HEK293T (cell line): ENCODE measurements at regions not wholly inside any gene's neighbourhood (a gene's known extent, or its start where the extent isn't known, plus 50 kb on each side); places are given as distances from the start of the nearest gene placed in this dataset.

ENCODE experiments used
- CTCF ChIA-PET: fragments of 350-600 bp; formaldehyde crosslinking; extraction: SDS; loops from one replicate; lab custom pipeline; 2021; ENCODE audit warnings: antibody characterized with exemption, inconsistent platforms; lab: Yijun Ruan, JAX
- POLR2A ChIA-PET: fragments of 350-600 bp; formaldehyde crosslinking; extraction: SDS; loops from one replicate; lab custom pipeline; 2020; ENCODE audit warnings: antibody characterized with exemption, inconsistent platforms; lab: Yijun Ruan, JAX
- DNase-seq: peaks from one replicate; pipeline ENCODE4 v3.0.0; 2012; ENCODE audit warnings: mixed read lengths; ENCODE audit errors: extremely low spot score
- ARNT ChIP-seq: fragments of 450-650 bp; IDR thresholded peaks from 2 replicates; pipeline ENCODE4 v1.6.1; 2017; ENCODE audit warnings: mild to moderate bottlenecking
- BHLHE40 ChIP-seq: fragments of 450-650 bp; IDR thresholded peaks from 2 replicates; pipeline ENCODE4 v1.6.1; 2016; ENCODE audit warnings: mild to moderate bottlenecking, moderate library complexity, borderline replicate concordance
- CTBP1 ChIP-seq: fragments of 450-650 bp; IDR thresholded peaks from 2 replicates; pipeline ENCODE4 v1.6.1; 2016; ENCODE audit warnings: borderline replicate concordance
- ELF4 ChIP-seq: fragments of 450-650 bp; IDR thresholded peaks from 2 replicates; pipeline ENCODE4 v1.6.1; 2017; ENCODE audit warnings: antibody characterized with exemption
- FOXA1 ChIP-seq: fragments of 450-650 bp; IDR thresholded peaks from 2 replicates; pipeline ENCODE4 v1.6.1; 2016; ENCODE audit warnings: mild to moderate bottlenecking
- FOXK2 ChIP-seq: fragments of 450-650 bp; IDR thresholded peaks from 2 replicates; pipeline ENCODE4 v1.6.1; 2016; ENCODE audit warnings: mild to moderate bottlenecking
- FOXM1 ChIP-seq: fragments of 450-650 bp; IDR thresholded peaks from 2 replicates; pipeline ENCODE4 v1.6.1; 2017; ENCODE audit warnings: mild to moderate bottlenecking, borderline replicate concordance
- HDGF ChIP-seq: fragments of 450-650 bp; IDR thresholded peaks from 2 replicates; pipeline ENCODE4 v1.6.1; 2017; ENCODE audit warnings: antibody characterized with exemption, borderline replicate concordance
- L3MBTL2 ChIP-seq: fragments of 450-650 bp; conservative IDR thresholded peaks from 2 replicates; pipeline ENCODE4 v1.6.1; 2016; ENCODE audit warnings: mild to moderate bottlenecking
- LEF1 ChIP-seq: fragments of 450-650 bp; IDR thresholded peaks from 2 replicates; pipeline ENCODE4 v1.6.1; 2017; ENCODE audit warnings: mild to moderate bottlenecking, borderline replicate concordance
- NFRKB ChIP-seq: fragments of 450-650 bp; IDR thresholded peaks from 2 replicates; pipeline ENCODE4 v1.6.1; 2016; ENCODE audit warnings: mild to moderate bottlenecking, moderate library complexity
- SP1 ChIP-seq: fragments of 450-650 bp; IDR thresholded peaks from 2 replicates; pipeline ENCODE4 v1.6.1; 2017
- SUZ12 ChIP-seq: fragments of 450-650 bp; IDR thresholded peaks from 2 replicates; pipeline ENCODE4 v1.6.1; 2016; ENCODE audit warnings: mild to moderate bottlenecking
- TARDBP ChIP-seq: fragments of 450-650 bp; IDR thresholded peaks from 2 replicates; pipeline ENCODE4 v1.6.1; 2016
- ZNF384 ChIP-seq: fragments of 450-650 bp; IDR thresholded peaks from 2 replicates; pipeline ENCODE4 v1.6.1; 2016
- TF ChIP-seq, protein P1 (sequence below): fragments of 450-650 bp; IDR thresholded peaks from 2 replicates; pipeline ENCODE4 v1.6.1; 2016

GRCh38 chr1:175894581-175894980 is 151.2 kb upstream of the TNR start:
- TF ChIP-seq SP1: no peak
- ChIA-PET CTCF (no interaction called here), POLR2A (no interaction called here)
- no peak for DNase-seq

GRCh38 chr1:175893192-175893591 is 149.8 kb upstream of the TNR start:
- TF ChIP-seq BHLHE40 (no peak), L3MBTL2 (no peak), TARDBP (no peak), ELF4 (no peak), LEF1 (no peak), FOXA1 (no peak), ZNF384 (no peak), FOXM1 (no peak), NFRKB (no peak), CTBP1 (no peak), HDGF (no peak), SP1 (no peak), SUZ12 (no peak), ARNT (no peak), FOXK2 (no peak)
- TF ChIP-seq, protein P1, sequence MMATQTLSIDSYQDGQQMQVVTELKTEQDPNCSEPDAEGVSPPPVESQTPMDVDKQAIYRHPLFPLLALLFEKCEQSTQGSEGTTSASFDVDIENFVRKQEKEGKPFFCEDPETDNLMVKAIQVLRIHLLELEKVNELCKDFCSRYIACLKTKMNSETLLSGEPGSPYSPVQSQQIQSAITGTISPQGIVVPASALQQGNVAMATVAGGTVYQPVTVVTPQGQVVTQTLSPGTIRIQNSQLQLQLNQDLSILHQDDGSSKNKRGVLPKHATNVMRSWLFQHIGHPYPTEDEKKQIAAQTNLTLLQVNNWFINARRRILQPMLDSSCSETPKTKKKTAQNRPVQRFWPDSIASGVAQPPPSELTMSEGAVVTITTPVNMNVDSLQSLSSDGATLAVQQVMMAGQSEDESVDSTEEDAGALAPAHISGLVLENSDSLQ: no peak
- ChIA-PET CTCF (no interaction called here), POLR2A (no interaction called here)
- DNase-seq: no peak

DNA sequence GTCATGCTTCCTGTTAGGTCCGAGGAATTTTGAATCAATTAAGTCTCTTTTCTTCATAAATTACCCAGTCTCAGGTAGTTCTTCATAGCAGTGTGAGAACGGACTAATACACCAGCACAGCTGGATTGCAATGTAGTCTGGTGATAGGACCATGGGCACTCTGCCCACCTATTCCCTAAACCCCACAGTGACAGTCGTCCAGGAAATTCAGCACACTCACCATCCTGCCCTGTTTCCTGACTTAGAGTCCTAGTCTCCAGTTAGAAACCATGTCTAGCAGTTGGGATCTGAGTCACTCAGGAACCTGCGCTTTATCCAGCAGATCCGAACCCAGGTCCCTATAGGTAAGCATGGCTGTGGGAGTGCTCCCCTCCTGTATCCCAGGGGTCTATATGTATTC is 149.3 kb upstream of the TNR start:
- no peak for DNase-seq
- ChIA-PET CTCF (no interaction called here), POLR2A (no interaction called here)
- TF ChIP-seq TARDBP (no peak), ELF4 (no peak), ARNT (no peak), FOXM1 (no peak), BHLHE40 (no peak), FOXK2 (no peak), FOXA1 (no peak), HDGF (no peak), LEF1 (no peak), ZNF384 (no peak), SUZ12 (no peak), SP1 (no peak), L3MBTL2 (no peak), CTBP1 (no peak), NFRKB (no peak)
- TF ChIP-seq, protein P1: no peak

DNA sequence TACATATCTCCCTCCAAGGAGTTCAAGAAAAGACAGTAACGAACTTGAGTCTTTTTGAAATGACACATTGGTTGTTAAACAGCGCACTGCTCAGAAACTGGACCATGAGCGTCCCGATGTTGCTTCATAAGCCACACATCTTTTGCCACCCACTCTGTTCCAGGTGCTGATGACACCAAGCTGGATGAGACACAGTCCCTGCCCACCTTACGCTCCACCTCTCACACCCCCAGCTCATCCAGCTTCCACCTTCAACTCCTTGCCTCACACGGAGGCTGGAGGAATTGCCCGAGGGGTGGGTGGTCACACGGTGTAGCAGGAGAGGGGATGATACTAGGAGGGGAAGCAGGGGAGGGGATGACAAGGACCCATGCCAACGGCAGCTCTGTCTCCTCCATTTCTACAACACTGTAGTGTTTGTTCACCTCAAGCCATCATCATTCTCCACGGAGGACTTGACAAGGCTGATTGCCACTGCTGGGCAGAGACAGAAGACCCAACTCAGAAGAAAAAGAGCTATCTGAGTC is 148.5 kb upstream of the TNR start:
- CTCF ChIA-PET: no interaction called here
- TF ChIP-seq LEF1 (no peak), HDGF (no peak), SP1 (no peak), ELF4 (no peak), BHLHE40 (no peak), CTBP1 (no peak), TARDBP (no peak), FOXM1 (no peak), FOXA1 (no peak), ZNF384 (no peak), ARNT (no peak)
- TF ChIP-seq, protein P1: no peak
- DNase-seq: no peak
- POLR2A ChIA-PET: no interaction called here

DNA sequence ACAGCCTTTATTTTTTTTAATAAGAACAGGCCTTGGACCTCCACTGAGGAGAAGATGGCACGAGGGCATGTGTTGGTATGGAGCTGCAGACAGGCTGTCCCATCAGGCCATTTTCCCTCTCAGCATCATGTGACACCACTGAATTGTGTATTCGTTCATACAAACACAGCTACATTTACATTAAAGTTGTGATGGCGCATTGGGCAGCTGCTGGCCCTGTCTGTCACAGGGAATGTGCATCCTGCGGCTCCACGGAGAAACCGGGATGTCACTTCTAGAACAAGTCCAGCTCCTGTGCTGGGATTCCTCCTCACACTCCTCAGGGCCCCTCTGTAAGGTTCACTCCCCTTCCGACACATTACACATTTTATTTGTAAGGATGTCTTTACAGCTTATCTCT is 147.6 kb upstream of the TNR start:
- TF ChIP-seq SP1 (no peak), CTBP1 (no peak), FOXA1 (no peak), LEF1 (no peak), BHLHE40 (no peak), L3MBTL2 (no peak), NFRKB (no peak), FOXM1 (no peak), ELF4 (no peak), TARDBP (no peak), SUZ12 (no peak), ZNF384 (no peak)
- TF ChIP-seq, protein P1: no peak
- ChIA-PET CTCF (no interaction called here), POLR2A (no interaction called here)
- DNase-seq: no peak

GRCh38 chr1:175889848-175890247 is 146.5 kb upstream of the TNR start:
- CTCF ChIA-PET: no interaction called here
- POLR2A ChIA-PET: no interaction called here
- no peak for DNase-seq
- TF ChIP-seq, protein P1: no peak
- no peak for TF ChIP-seq TARDBP
